ENCODE measurements at regions not wholly inside any gene's neighbourhood (a gene's known extent, or its start where the extent isn't known, plus 50 kb on each side); places are given as distances from the start of the nearest gene placed in this dataset.

- Histone ChIP-seq H3K9me3 (peaks cover 0 to 7% (median 0%) of the 10 kb centered on the region in 4 donors), H3K4me3 (no peak overlapping the region), H3K27ac (no peak overlapping the region), H3K27me3 (no peaks in the 10 kb centered on the region), H3K4me1 (no peaks in the 10 kb centered on the region), H3K36me3 (no peaks in the 10 kb centered on the region)
- TF ChIP-seq EP300 (IDR thresholded peaks at IDR 0.05), result no peak
- TF ChIP-seq POLR2A (IDR thresholded peaks at IDR 0.05), result no peak
- no peak for TF ChIP-seq CTCF (IDR thresholded peaks at IDR 0.05)
- no peak for DNase-seq (ENCODE audit: low spot score in 2 of 2)
- WGBS, 2 donors, result 1 to 7% methylated on average over 2 of the region's 2 CpGs
Measured at GRCh38 chr20:7608250-7608649, 332.0 kb downstream of the HAO1 start.

GRCh38 chr20:7609251-7609650 is 331.0 kb downstream of the HAO1 start:
- no peaks in the 10 kb centered on the region for H3K36me3 ChIP-seq
- H3K9me3 ChIP-seq, result peaks cover 0 to 7% (median 0%) of the 10 kb centered on the region in 4 donors
- H3K27me3 ChIP-seq, result no peaks in the 10 kb centered on the region
- no peak for DNase-seq (ENCODE audit: low spot score in 2 of 2)
- TF ChIP-seq POLR2A (IDR thresholded peaks at IDR 0.05), result no peak
- no peak for TF ChIP-seq EP300 (IDR thresholded peaks at IDR 0.05)
- no peak for TF ChIP-seq CTCF (IDR thresholded peaks at IDR 0.05)
- H3K27ac ChIP-seq, result no peak overlapping the region
- no peaks in the 10 kb centered on the region for H3K4me1 ChIP-seq
- H3K4me3 ChIP-seq, result no peak overlapping the region

- 66 to 67% methylated on average over 4 of the region's 4 CpGs for WGBS, 2 donors
- no peak for DNase-seq (ENCODE audit: low spot score in 2 of 2)
Measured at GRCh38 chr20:7610681-7611080, 329.6 kb downstream of the HAO1 start.

GRCh38 chr20:7617797-7618196 is 322.5 kb downstream of the HAO1 start:
- Histone ChIP-seq H3K27ac (no peak overlapping the region), H3K4me1 (no peaks in the 10 kb centered on the region), H3K27me3 (no peaks in the 10 kb centered on the region), H3K36me3 (no peaks in the 10 kb centered on the region), H3K4me3 (no peak overlapping the region), H3K9me3 (peaks cover 0 to 13% (median 0%) of the 10 kb centered on the region in 4 donors)
- TF ChIP-seq POLR2A (IDR thresholded peaks at IDR 0.05) (no peak), EP300 (IDR thresholded peaks at IDR 0.05) (no peak), CTCF (IDR thresholded peaks at IDR 0.05) (no peak)
- no peak for DNase-seq (ENCODE audit: low spot score in 2 of 2)
- 71 to 83% methylated on average over 2 of the region's 2 CpGs for whole genome bisulfite sequencing, 2 donors

More at GRCh38 chr20:7610681-7611080, 329.6 kb downstream of the HAO1 start:
- Histone ChIP-seq H3K36me3 (no peaks in the 10 kb centered on the region), H3K27ac (no peak overlapping the region), H3K4me1 (no peaks in the 10 kb centered on the region), H3K4me3 (no peak overlapping the region), H3K9me3 (no peaks in the 10 kb centered on the region), H3K27me3 (no peaks in the 10 kb centered on the region)
- TF ChIP-seq CTCF (IDR thresholded peaks at IDR 0.05) (no peak), EP300 (IDR thresholded peaks at IDR 0.05) (no peak), POLR2A (IDR thresholded peaks at IDR 0.05) (no peak)

- 89 to 92% methylated on average over 15 to 28 of the region's 28 CpGs for WGBS, 2 donors
- no peak overlapping the region for H3K4me3 ChIP-seq
- H3K27me3 ChIP-seq, result no peaks in the 10 kb centered on the region
- H3K9me3 ChIP-seq, result peaks cover 0 to 13% (median 0%) of the 10 kb centered on the region in 4 donors
- no peaks in the 10 kb centered on the region for H3K36me3 ChIP-seq
- no peak for TF ChIP-seq POLR2A (IDR thresholded peaks at IDR 0.05)
- no peak for TF ChIP-seq CTCF (IDR thresholded peaks at IDR 0.05)
- TF ChIP-seq EP300 (IDR thresholded peaks at IDR 0.05), result no peak
- H3K27ac ChIP-seq, result no peak overlapping the region
- no peaks in the 10 kb centered on the region for H3K4me1 ChIP-seq
- DNase-seq (ENCODE audit: low spot score in 2 of 2), result no peak
Measured at GRCh38 chr20:7622399-7622961, 317.8 kb downstream of the HAO1 start.

Data from tibial nerve (tissue), 4 donors.